ENCODE measurements at regions not wholly inside any gene's neighbourhood (a gene's known extent, or its start where the extent isn't known, plus 50 kb on each side); places are given as distances from the start of the nearest gene placed in this dataset.
"Not testable (repeated sequence)": the region's sequence is repeated elsewhere in the genome, so short reads cannot be mapped to it uniquely, and the experiment has no call there.

- POLR2A ChIA-PET, CTCF ChIA-PET: not testable (repeated sequence)
- peak; percentile 26 for ATAC-seq
These were observed 112.7 kb upstream of the SEC22B start for GRCh38 chr1:120288814-120289600.

GRCh38 chr1:120288167-120288566 lies 111.8 kb upstream of the SEC22B start:
- H3K27me3 Mint-ChIP-seq (ENCODE audit: low read depth); CTCF ChIA-PET; H3K36me3 Mint-ChIP-seq; H3K27ac Mint-ChIP-seq; H3K4me1 Mint-ChIP-seq; H3K9me3 Mint-ChIP-seq; POLR2A ChIA-PET; ATAC-seq; DNase-seq (ENCODE audit: low spot score); H3K4me3 Mint-ChIP-seq: not testable (repeated sequence)

More at GRCh38 chr1:120288814-120289600, 112.7 kb upstream of the SEC22B start:
- H3K4me3 Mint-ChIP-seq; DNase-seq (ENCODE audit: low spot score); H3K27ac Mint-ChIP-seq; H3K4me1 Mint-ChIP-seq; H3K9me3 Mint-ChIP-seq; H3K36me3 Mint-ChIP-seq; H3K27me3 Mint-ChIP-seq (ENCODE audit: low read depth): not testable (repeated sequence)

GRCh38 chr1:120282744-120283464 lies 106.6 kb upstream of the SEC22B start:
- CTCF ChIA-PET; H3K4me1 Mint-ChIP-seq; H3K9me3 Mint-ChIP-seq; POLR2A ChIA-PET; H3K27me3 Mint-ChIP-seq (ENCODE audit: low read depth); H3K36me3 Mint-ChIP-seq; H3K27ac Mint-ChIP-seq; ATAC-seq; DNase-seq (ENCODE audit: low spot score); H3K4me3 Mint-ChIP-seq: not testable (repeated sequence)

GRCh38 chr1:120278259-120278610 lies 101.9 kb upstream of the SEC22B start:
- POLR2A ChIA-PET, CTCF ChIA-PET: not testable (repeated sequence)

GRCh38 chr1:120277428-120278258 lies 101.3 kb upstream of the SEC22B start:
- DNase-seq (ENCODE audit: low spot score); H3K27me3 Mint-ChIP-seq (ENCODE audit: low read depth); POLR2A ChIA-PET; H3K4me3 Mint-ChIP-seq; H3K9me3 Mint-ChIP-seq; CTCF ChIA-PET; H3K36me3 Mint-ChIP-seq; H3K4me1 Mint-ChIP-seq; H3K27ac Mint-ChIP-seq: not testable (repeated sequence)
- peak; percentile 71 for ATAC-seq

More at GRCh38 chr1:120278259-120278610, 101.9 kb upstream of the SEC22B start:
- H3K36me3 Mint-ChIP-seq; H3K27me3 Mint-ChIP-seq (ENCODE audit: low read depth); ATAC-seq; H3K27ac Mint-ChIP-seq; H3K4me3 Mint-ChIP-seq; H3K9me3 Mint-ChIP-seq; DNase-seq (ENCODE audit: low spot score); H3K4me1 Mint-ChIP-seq: not testable (repeated sequence)

- ATAC-seq; H3K9me3 Mint-ChIP-seq; DNase-seq (ENCODE audit: low spot score); H3K4me1 Mint-ChIP-seq; POLR2A ChIA-PET; H3K27ac Mint-ChIP-seq; H3K4me3 Mint-ChIP-seq; H3K36me3 Mint-ChIP-seq; H3K27me3 Mint-ChIP-seq (ENCODE audit: low read depth); CTCF ChIA-PET: not testable (repeated sequence)
These were observed 100.4 kb upstream of the SEC22B start for GRCh38 chr1:120276710-120277109.

GRCh38 chr1:120274438-120274837 lies 98.1 kb upstream of the SEC22B start:
- H3K4me1 Mint-ChIP-seq; CTCF ChIA-PET; H3K36me3 Mint-ChIP-seq; POLR2A ChIA-PET; H3K9me3 Mint-ChIP-seq; H3K27me3 Mint-ChIP-seq (ENCODE audit: low read depth); H3K27ac Mint-ChIP-seq; DNase-seq (ENCODE audit: low spot score); ATAC-seq; H3K4me3 Mint-ChIP-seq: not testable (repeated sequence)

- H3K27me3 Mint-ChIP-seq (ENCODE audit: low read depth); H3K27ac Mint-ChIP-seq; H3K36me3 Mint-ChIP-seq; H3K4me3 Mint-ChIP-seq; H3K9me3 Mint-ChIP-seq; POLR2A ChIA-PET; H3K4me1 Mint-ChIP-seq; CTCF ChIA-PET; DNase-seq (ENCODE audit: low spot score): not testable (repeated sequence)
- peak; percentile 13; the same call in 1 of the 2 replicates for ATAC-seq
These were observed 97.0 kb upstream of the SEC22B start for GRCh38 chr1:120273363-120273762.

- H3K27me3 Mint-ChIP-seq (ENCODE audit: low read depth); CTCF ChIA-PET; POLR2A ChIA-PET; H3K4me3 Mint-ChIP-seq; H3K4me1 Mint-ChIP-seq; H3K9me3 Mint-ChIP-seq; DNase-seq (ENCODE audit: low spot score); H3K36me3 Mint-ChIP-seq; H3K27ac Mint-ChIP-seq: not testable (repeated sequence)
- ATAC-seq: peak; percentile 65
These were observed 95.9 kb upstream of the SEC22B start for GRCh38 chr1:120272242-120272641.

GRCh38 chr1:120271561-120272221 lies 95.4 kb upstream of the SEC22B start:
- H3K27me3 Mint-ChIP-seq (ENCODE audit: low read depth); H3K9me3 Mint-ChIP-seq; POLR2A ChIA-PET; H3K36me3 Mint-ChIP-seq; CTCF ChIA-PET; H3K4me3 Mint-ChIP-seq; DNase-seq (ENCODE audit: low spot score); H3K27ac Mint-ChIP-seq; H3K4me1 Mint-ChIP-seq: not testable (repeated sequence)
- ATAC-seq: peak; percentile 34; the same call in 1 of the 2 replicates

- CTCF ChIA-PET; POLR2A ChIA-PET; H3K27me3 Mint-ChIP-seq (ENCODE audit: low read depth); H3K27ac Mint-ChIP-seq; H3K4me3 Mint-ChIP-seq; ATAC-seq; H3K4me1 Mint-ChIP-seq; H3K36me3 Mint-ChIP-seq; DNase-seq (ENCODE audit: low spot score); H3K9me3 Mint-ChIP-seq: not testable (repeated sequence)
These were observed 91.7 kb upstream of the SEC22B start for GRCh38 chr1:120267894-120268551.

Data from WTC11 (cell line).